K562 (cell line): ENCODE measurements at regions not wholly inside any gene's neighbourhood (a gene's known extent, or its start where the extent isn't known, plus 50 kb on each side); places are given as distances from the start of the nearest gene placed in this dataset.
A peak's percentile ranks its signal among the peaks of the same experiment; 100 is the strongest.

ENCODE experiments used
- BACH1 ChIP-seq: fragments of 200-800 bp; sonication (Bioruptor generic); IDR thresholded peaks from 2 replicates; pipeline ENCODE4 v1.6.1; 2016; ENCODE audit warnings: missing genetic modification characterization, missing compliant biosample characterization
- CBX5 ChIP-seq: IDR thresholded peaks from 2 replicates; pipeline ENCODE4 v1.6.1; 2014; ENCODE audit warnings: low read depth, borderline replicate concordance
- KAT8 ChIP-seq: fragments of 450-650 bp; IDR thresholded peaks from 2 replicates; pipeline ENCODE4 v1.6.1; 2016; ENCODE audit warnings: low read depth, mild to moderate bottlenecking
- KLF16 ChIP-seq: IDR thresholded peaks from 2 replicates; pipeline ENCODE4 v1.6.1; 2016; ENCODE audit warnings: antibody characterized with exemption
- L3MBTL2 ChIP-seq: fragments of 450-650 bp; IDR thresholded peaks from 2 replicates; pipeline ENCODE4 v1.6.1; 2016; ENCODE audit warnings: mild to moderate bottlenecking, moderate library complexity
- MAZ ChIP-seq, 2 experiments: fragments of 450-650 bp in 1 of 2; sonication (generic) in 1 of 2; formaldehyde crosslinking; IDR thresholded peaks in 1 of 2; conservative IDR thresholded peaks in 1 of 2; 2 replicates each; pipeline versions ENCODE4 v1.4.0 to v1.5.0; 2020; ENCODE audit warnings: mild to moderate bottlenecking in 1 of 2, missing genetic modification reagents in 1 of 2
- TBP ChIP-seq: optimal IDR thresholded peaks from 2 replicates; pipeline ENCODE3; 2011; ENCODE audit warnings: low read depth, low read length, improper control_type of control experiment
- U2AF1 ChIP-seq: fragments of 200-400 bp; formaldehyde crosslinking; optimal IDR thresholded peaks from 2 replicates; pipeline ENCODE3; 2017; ENCODE audit warnings: mild to moderate bottlenecking, low read depth, low read length, moderate library complexity
- ZNF263 ChIP-seq: sonication (generic); formaldehyde crosslinking; IDR thresholded peaks from 2 replicates; pipeline ENCODE4 v1.8.0; 2022; ENCODE audit warnings: mild to moderate bottlenecking, missing genetic modification reagents, borderline replicate concordance
- ZNF444 ChIP-seq: fragments of 250-450 bp; sonication (Bioruptor Pico); IDR thresholded peaks from 2 replicates; pipeline ENCODE4 v1.4.0; 2020; ENCODE audit warnings: mild to moderate bottlenecking, moderate library complexity
- TF ChIP-seq, protein P1 (sequence below): conservative IDR thresholded peaks from 2 replicates; pipeline ENCODE4 v1.6.1; 2011; ENCODE audit warnings: low read depth, mild to moderate bottlenecking, low read length; ENCODE audit not compliant: control insufficient read depth
- TF ChIP-seq, protein P2 (sequence below): sonication (generic); formaldehyde crosslinking; IDR thresholded peaks from 2 replicates; pipeline ENCODE4 v1.8.0; 2022; ENCODE audit warnings: missing genetic modification reagents, mild to moderate bottlenecking, moderate library complexity, borderline replicate concordance
- TF ChIP-seq, protein P3 (sequence below): fragments of 250-450 bp; sonication (Bioruptor Pico); IDR thresholded peaks from 2 replicates; pipeline ENCODE4 v1.9.0; 2021; ENCODE audit warnings: mild to moderate bottlenecking, inconsistent platforms
- TF ChIP-seq, protein P4 (sequence below): fragments of 250-450 bp; sonication (Bioruptor Pico); IDR thresholded peaks from 2 replicates; pipeline ENCODE4 v1.8.0; 2021; ENCODE audit warnings: mild to moderate bottlenecking, moderate library complexity

DNA sequence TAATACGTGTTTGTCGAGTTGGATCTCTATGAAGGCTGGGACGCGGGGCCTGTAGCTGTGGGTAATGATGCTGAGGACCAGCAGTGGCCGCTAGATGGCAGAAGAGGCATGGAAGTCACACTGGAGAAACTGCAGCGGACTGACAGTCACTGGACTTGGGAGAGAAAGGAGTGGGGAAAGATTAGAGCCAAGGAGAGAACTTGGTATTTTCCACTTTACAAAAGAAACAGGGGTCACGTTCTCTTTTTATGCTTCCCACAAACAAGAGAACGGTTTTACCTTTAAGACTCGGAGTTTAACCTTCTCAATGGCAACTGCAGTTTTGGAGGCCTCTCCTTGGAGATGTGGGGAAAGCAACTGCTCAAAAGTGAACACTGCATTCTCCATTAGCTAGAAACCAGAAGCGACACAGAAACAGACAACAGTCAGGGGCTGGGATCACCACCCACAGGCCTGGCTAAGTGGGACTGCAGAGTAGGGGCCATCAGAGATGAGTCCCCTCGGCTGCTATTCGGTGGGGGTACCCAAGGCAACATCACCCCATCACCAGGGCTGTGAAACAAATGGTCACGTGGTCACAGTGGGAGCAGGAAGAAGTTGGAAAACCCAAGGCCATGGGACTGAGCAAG is 51.1 kb upstream of the EDEM3 start (continued):
- TF ChIP-seq, protein P1, sequence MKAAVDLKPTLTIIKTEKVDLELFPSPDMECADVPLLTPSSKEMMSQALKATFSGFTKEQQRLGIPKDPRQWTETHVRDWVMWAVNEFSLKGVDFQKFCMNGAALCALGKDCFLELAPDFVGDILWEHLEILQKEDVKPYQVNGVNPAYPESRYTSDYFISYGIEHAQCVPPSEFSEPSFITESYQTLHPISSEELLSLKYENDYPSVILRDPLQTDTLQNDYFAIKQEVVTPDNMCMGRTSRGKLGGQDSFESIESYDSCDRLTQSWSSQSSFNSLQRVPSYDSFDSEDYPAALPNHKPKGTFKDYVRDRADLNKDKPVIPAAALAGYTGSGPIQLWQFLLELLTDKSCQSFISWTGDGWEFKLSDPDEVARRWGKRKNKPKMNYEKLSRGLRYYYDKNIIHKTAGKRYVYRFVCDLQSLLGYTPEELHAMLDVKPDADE = no peak
- no peak for TF ChIP-seq ZNF444 (CRISPR knock-in tag)
- TF ChIP-seq KAT8 = no peak
- no peak for TF ChIP-seq U2AF1
- TF ChIP-seq ZNF263 (CRISPR knock-in tag) = no peak
- TF ChIP-seq BACH1 (tag) = no peak
- TF ChIP-seq, protein P2, sequence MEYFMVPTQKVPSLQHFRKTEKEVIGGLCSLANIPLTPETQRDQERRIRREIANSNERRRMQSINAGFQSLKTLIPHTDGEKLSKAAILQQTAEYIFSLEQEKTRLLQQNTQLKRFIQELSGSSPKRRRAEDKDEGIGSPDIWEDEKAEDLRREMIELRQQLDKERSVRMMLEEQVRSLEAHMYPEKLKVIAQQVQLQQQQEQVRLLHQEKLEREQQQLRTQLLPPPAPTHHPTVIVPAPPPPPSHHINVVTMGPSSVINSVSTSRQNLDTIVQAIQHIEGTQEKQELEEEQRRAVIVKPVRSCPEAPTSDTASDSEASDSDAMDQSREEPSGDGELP (CRISPR knock-in tag) = no peak; the same call in 1 of the 2 replicates
- TF ChIP-seq MAZ (CRISPR knock-in tag; conservative IDR thresholded peaks at IDR 0.05 in 1 of 2, IDR thresholded peaks at IDR 0.05 in 1 of 2) = peak in 1 of 2 experiments; percentile 55; a peak in 1 of 4 replicates
- TF ChIP-seq L3MBTL2 = no peak
- TF ChIP-seq CBX5 = no peak
- TF ChIP-seq, protein P3, sequence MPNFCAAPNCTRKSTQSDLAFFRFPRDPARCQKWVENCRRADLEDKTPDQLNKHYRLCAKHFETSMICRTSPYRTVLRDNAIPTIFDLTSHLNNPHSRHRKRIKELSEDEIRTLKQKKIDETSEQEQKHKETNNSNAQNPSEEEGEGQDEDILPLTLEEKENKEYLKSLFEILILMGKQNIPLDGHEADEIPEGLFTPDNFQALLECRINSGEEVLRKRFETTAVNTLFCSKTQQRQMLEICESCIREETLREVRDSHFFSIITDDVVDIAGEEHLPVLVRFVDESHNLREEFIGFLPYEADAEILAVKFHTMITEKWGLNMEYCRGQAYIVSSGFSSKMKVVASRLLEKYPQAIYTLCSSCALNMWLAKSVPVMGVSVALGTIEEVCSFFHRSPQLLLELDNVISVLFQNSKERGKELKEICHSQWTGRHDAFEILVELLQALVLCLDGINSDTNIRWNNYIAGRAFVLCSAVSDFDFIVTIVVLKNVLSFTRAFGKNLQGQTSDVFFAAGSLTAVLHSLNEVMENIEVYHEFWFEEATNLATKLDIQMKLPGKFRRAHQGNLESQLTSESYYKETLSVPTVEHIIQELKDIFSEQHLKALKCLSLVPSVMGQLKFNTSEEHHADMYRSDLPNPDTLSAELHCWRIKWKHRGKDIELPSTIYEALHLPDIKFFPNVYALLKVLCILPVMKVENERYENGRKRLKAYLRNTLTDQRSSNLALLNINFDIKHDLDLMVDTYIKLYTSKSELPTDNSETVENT (CRISPR knock-in tag) = no peak
- TF ChIP-seq KLF16 = 0 out of 2 replicates have a peak, but pooled peaks have one; percentile 49
- TF ChIP-seq, protein P4, sequence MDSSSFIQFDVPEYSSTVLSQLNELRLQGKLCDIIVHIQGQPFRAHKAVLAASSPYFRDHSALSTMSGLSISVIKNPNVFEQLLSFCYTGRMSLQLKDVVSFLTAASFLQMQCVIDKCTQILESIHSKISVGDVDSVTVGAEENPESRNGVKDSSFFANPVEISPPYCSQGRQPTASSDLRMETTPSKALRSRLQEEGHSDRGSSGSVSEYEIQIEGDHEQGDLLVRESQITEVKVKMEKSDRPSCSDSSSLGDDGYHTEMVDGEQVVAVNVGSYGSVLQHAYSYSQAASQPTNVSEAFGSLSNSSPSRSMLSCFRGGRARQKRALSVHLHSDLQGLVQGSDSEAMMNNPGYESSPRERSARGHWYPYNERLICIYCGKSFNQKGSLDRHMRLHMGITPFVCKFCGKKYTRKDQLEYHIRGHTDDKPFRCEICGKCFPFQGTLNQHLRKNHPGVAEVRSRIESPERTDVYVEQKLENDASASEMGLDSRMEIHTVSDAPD (CRISPR knock-in tag) = no peak
- TF ChIP-seq TBP = no peak
